GM23248 (cell line): ENCODE measurements at regions not wholly inside any gene's neighbourhood (a gene's known extent, or its start where the extent isn't known, plus 50 kb on each side); places are given as distances from the start of the nearest gene placed in this dataset.

Source experiments
- DNase-seq: peaks from one replicate; pipeline ENCODE4 v3.0.0-alpha.2; 2015
- H2AFZ ChIP-seq: fragments of 200-600 bp; sonication (generic); 2 replicates; pipeline ENCODE4 v1.6.1; 2016; ENCODE audit warnings: antibody characterized with exemption
- H3F3A ChIP-seq: fragments of 200-600 bp; sonication (generic); 2 replicates; pipeline ENCODE4 v1.6.1; 2016; ENCODE audit warnings: mild to moderate bottlenecking, antibody characterized with exemption, mixed run types; ENCODE audit not compliant: insufficient read depth
- H3K27ac ChIP-seq: fragments of 200-600 bp; sonication (generic); 2 replicates; pipeline ENCODE4 v1.5.1; 2016; ENCODE audit warnings: mild to moderate bottlenecking
- H3K27me3 ChIP-seq: fragments of 200-600 bp; sonication (generic); replicated peaks from 2 replicates; pipeline ENCODE4 v1.6.1; 2016; ENCODE audit warnings: mild to moderate bottlenecking; ENCODE audit not compliant: insufficient read depth
- H3K36me3 ChIP-seq: fragments of 200-600 bp; sonication (generic); 2 replicates; pipeline ENCODE4 v1.6.1; 2016; ENCODE audit warnings: low read depth, mild to moderate bottlenecking
- H3K4me1 ChIP-seq: fragments of 200-600 bp; sonication (generic); 2 replicates; pipeline ENCODE4 v1.6.1; 2016; ENCODE audit warnings: mild to moderate bottlenecking; ENCODE audit not compliant: insufficient read depth
- H3K4me2 ChIP-seq: fragments of 200-600 bp; sonication (generic); one replicate; pipeline ENCODE4 v1.6.1; 2016; ENCODE audit warnings: mild to moderate bottlenecking; ENCODE audit not compliant: unreplicated experiment
- H3K4me3 ChIP-seq: fragments of 200-600 bp; sonication (generic); 2 replicates; pipeline ENCODE4 v1.5.1; 2016; ENCODE audit warnings: mild to moderate bottlenecking
- H3K79me2 ChIP-seq: fragments of 200-600 bp; sonication (generic); 2 replicates; pipeline ENCODE4 v1.6.1; 2016; ENCODE audit warnings: mild to moderate bottlenecking; ENCODE audit not compliant: insufficient read depth
- H3K9ac ChIP-seq: fragments of 200-600 bp; sonication (generic); 2 replicates; pipeline ENCODE4 v1.6.1; 2016; ENCODE audit warnings: mild to moderate bottlenecking
- H3K9me2 ChIP-seq: fragments of 200-600 bp; sonication (generic); 2 replicates; pipeline ENCODE4 v1.6.1; 2016; ENCODE audit warnings: mixed run types, mild to moderate bottlenecking, moderate library complexity; ENCODE audit not compliant: insufficient read depth
- H3K9me3 ChIP-seq: fragments of 200-600 bp; sonication (generic); one replicate; pipeline ENCODE4 v1.6.1; 2017; ENCODE audit warnings: low read depth
- H4K20me1 ChIP-seq: fragments of 200-600 bp; sonication (generic); 2 replicates; pipeline ENCODE4 v1.6.0; 2016; ENCODE audit not compliant: insufficient read depth
- EZH2 ChIP-seq: fragments of 200-600 bp; sonication (generic); IDR thresholded peaks from 2 replicates; pipeline ENCODE4 v1.6.1; 2018; ENCODE audit warnings: antibody characterized with exemption, mild to moderate bottlenecking; ENCODE audit not compliant: insufficient read depth, poor library complexity, severe bottlenecking
- EZH2phosphoT487 ChIP-seq: fragments of 200-600 bp; sonication (generic); IDR thresholded peaks from 2 replicates; pipeline ENCODE4 v1.6.1; 2018; ENCODE audit warnings: antibody characterized with exemption, moderate library complexity, mild to moderate bottlenecking, low read depth; ENCODE audit not compliant: insufficient read depth
- WGBS, 2 experiments: methylation state at CpG; one replicate each; pipeline ENCODE4 v1.1.6; 2015 to 2017; ENCODE audit warnings: low lambda C conversion rate in 2 of 2, low coverage in 1 of 2; ENCODE audit errors: missing lambda C conversion rate in 2 of 2; 5-methylcytosine and 5-hydroxymethylcytosine counted together
- in situ Hi-C: fragments of 300-500 bp; cut with MboI; formaldehyde crosslinking; loops from 2 replicates; pipeline ENCODE4 v1.15.0; 2020

DNA sequence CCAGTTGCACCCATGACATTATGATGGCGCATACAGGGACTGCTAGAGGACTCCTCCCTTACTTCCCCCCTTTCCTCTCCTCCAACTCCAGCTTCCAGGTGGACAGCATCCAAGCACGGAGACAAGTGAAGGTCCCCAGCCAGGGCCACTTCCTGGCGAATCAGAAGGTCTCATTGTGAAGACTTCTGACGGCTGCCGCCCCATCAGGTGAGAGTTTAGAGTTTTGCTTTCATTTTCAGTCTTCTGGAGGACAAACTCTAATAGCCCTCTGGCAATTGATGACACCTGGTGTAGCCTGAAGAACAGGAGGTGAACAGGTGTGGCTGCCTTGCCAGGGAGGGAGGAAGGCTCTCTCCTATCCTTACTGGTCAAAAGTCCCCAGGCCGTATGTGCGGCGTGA is 77.3 kb upstream of the KCNH7 start:
- no peak for DNase-seq
- Histone ChIP-seq H4K20me1 (no peaks in the 10 kb centered on the region), H3K4me2 (no peak overlapping the region), H3K79me2 (no peaks in the 10 kb centered on the region), H3K27me3 (no peaks in the 10 kb centered on the region), H3K4me3 (no peak overlapping the region), H3F3A (no peaks in the 10 kb centered on the region), H3K9me2 (no peaks in the 10 kb centered on the region), H3K9me3 (no peaks in the 10 kb centered on the region), H3K9ac (no peak overlapping the region), H3K36me3 (no peaks in the 10 kb centered on the region), H2AFZ (no peak overlapping the region), H3K4me1 (no peaks in the 10 kb centered on the region), H3K27ac (no peak overlapping the region)
- in situ Hi-C loops, result no loop called here
- WGBS, 2 experiments, result 55 to 66% methylated on average over 8 of the region's 8 CpGs
- TF ChIP-seq EZH2phosphoT487 (no peak), EZH2 (no peak)

DNA sequence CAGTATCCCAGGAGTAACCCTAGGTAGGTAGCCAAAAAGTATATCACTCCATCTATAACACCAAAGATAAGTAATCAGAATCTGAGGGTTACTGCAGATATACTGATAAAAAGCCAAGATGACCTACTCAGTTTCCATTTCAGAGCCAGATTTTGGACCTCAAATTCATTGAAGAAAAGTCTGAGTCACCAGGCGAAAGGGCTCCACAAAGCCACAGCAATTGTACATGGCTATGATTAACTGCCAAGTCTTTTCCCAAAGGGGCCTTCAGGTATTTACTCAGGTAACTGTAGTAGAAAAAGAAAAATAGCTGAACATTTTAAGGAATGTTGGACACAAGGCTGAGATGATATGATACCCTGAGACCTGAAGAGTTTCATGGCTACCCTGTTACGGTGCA is 75.6 kb upstream of the KCNH7 start:
- no peaks in the 10 kb centered on the region for H3K79me2 ChIP-seq
- no peak overlapping the region for H3K4me2 ChIP-seq
- no peak overlapping the region for H2AFZ ChIP-seq
- H4K20me1 ChIP-seq, result no peaks in the 10 kb centered on the region
- no peaks in the 10 kb centered on the region for H3K4me1 ChIP-seq
- no peak for TF ChIP-seq EZH2
- TF ChIP-seq EZH2phosphoT487, result no peak
- no peaks in the 10 kb centered on the region for H3K9me2 ChIP-seq
- no peak overlapping the region for H3K9ac ChIP-seq
- no peaks in the 10 kb centered on the region for H3K36me3 ChIP-seq
- H3K4me3 ChIP-seq, result no peak overlapping the region
- no peaks in the 10 kb centered on the region for H3K9me3 ChIP-seq
- H3K27me3 ChIP-seq, result no peaks in the 10 kb centered on the region
- 28 to 45% methylated on average over 2 of the region's 2 CpGs for WGBS, 2 experiments
- in situ Hi-C loops, result no loop called here
- no peak for DNase-seq
- no peak overlapping the region for H3K27ac ChIP-seq
- H3F3A ChIP-seq, result no peaks in the 10 kb centered on the region

DNA sequence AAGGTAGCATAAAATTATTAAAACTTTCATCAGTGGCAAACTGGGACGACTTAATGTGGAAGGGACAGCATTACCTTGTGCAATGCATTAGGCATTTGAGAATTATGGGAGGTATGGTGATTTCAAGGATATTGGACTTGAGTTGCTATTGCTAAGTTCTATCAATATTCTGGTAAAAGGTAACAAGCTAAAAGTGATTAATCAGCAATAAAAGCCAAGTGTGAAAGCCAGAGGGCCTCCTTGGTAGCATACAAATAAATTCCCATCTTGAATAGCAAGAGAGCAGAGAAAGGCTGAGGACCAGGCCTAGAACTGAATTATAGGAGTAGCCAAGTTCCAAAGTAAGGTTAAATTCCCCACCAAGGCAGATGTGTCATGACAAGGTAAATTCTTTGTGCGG is 74.2 kb upstream of the KCNH7 start:
- no peaks in the 10 kb centered on the region for H3F3A ChIP-seq
- no peak overlapping the region for H2AFZ ChIP-seq
- TF ChIP-seq EZH2 (no peak), EZH2phosphoT487 (no peak)
- in situ Hi-C loops, result no loop called here
- no peaks in the 10 kb centered on the region for H3K79me2 ChIP-seq
- H3K27me3 ChIP-seq, result no peaks in the 10 kb centered on the region
- H3K4me1 ChIP-seq, result no peaks in the 10 kb centered on the region
- H3K27ac ChIP-seq, result no peak overlapping the region
- DNase-seq, result no peak
- H3K4me3 ChIP-seq, result no peak overlapping the region
- no peaks in the 10 kb centered on the region for H3K36me3 ChIP-seq
- no peak overlapping the region for H3K9ac ChIP-seq
- no peak overlapping the region for H3K4me2 ChIP-seq
- no peaks in the 10 kb centered on the region for H3K9me3 ChIP-seq
- H4K20me1 ChIP-seq, result no peaks in the 10 kb centered on the region
- WGBS, 2 experiments, result 44 to 48% methylated on average over 2 of the region's 2 CpGs
- no peaks in the 10 kb centered on the region for H3K9me2 ChIP-seq

DNA sequence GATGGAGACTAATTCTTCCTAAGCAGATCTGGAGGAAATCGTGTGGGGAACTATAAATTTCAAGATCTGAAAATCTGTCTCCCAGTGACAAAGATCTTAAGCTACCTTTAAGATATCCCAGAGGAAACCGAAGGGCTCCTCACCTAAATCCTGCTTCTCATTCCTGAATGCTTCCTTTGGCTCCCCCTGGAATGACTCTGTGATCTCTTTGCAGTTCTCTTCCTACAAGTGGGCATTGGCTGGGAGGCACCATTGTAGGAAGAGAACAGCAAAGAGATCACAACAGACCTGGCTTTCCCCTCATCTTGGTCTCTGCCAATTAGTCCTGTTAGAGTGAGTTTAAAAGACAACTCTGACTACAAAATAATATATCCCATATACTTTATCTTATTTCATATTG is 70.0 kb upstream of the KCNH7 start:
- H3K79me2 ChIP-seq, result no peaks in the 10 kb centered on the region
- H3K9me2 ChIP-seq, result no peaks in the 10 kb centered on the region
- no peaks in the 10 kb centered on the region for H3K27me3 ChIP-seq
- no peak overlapping the region for H3K27ac ChIP-seq
- no peak for TF ChIP-seq EZH2phosphoT487
- TF ChIP-seq EZH2, result no peak
- no peak overlapping the region for H2AFZ ChIP-seq
- H3K4me1 ChIP-seq, result no peaks in the 10 kb centered on the region
- H3K36me3 ChIP-seq, result no peaks in the 10 kb centered on the region
- H3K9ac ChIP-seq, result no peak overlapping the region
- no peaks in the 10 kb centered on the region for H4K20me1 ChIP-seq
- H3F3A ChIP-seq, result no peaks in the 10 kb centered on the region
- DNase-seq, result no peak
- WGBS, 2 experiments, result 3 to 5% methylated on average over 2 of the region's 2 CpGs
- no peaks in the 10 kb centered on the region for H3K9me3 ChIP-seq
- no peak overlapping the region for H3K4me2 ChIP-seq
- in situ Hi-C loops, result no loop called here
- no peak overlapping the region for H3K4me3 ChIP-seq

DNA sequence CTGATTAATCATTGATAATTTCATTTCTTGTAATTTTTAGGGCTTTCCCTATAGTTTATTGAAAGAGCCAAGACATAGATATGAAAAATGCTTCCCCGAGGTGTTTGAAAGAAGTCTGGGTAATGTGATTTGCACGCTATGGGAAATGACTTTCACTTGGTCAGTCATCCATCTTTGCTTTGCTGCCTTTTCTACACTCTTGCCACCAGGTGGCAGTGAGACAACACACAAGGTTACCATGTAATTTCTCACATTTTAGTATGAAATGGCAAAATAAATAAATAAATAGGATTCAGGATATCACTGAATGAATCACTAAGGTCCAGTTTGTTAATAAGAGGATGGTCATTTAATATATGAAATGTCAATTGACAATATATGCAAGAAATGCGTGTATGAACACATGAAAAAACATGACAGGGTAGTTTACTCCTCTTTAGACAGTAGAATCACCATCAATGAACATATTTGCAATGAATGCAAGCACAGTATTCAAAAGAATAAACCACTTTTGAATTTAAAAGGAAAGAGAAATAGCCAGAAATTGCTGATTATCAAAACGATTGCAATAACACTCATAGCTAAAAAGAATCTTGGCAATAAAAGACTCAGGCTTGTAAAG is 52.2 kb upstream of the KCNH7 start:
- Histone ChIP-seq H3K4me2 (peak overlapping the region; percentile 74), H3K79me2 (no peaks in the 10 kb centered on the region), H3F3A (no peaks in the 10 kb centered on the region), H3K27me3 (no peaks in the 10 kb centered on the region), H3K4me1 (no peaks in the 10 kb centered on the region), H3K4me3 (peak overlapping the region; percentile 54), H2AFZ (peak overlapping the region; percentile 29; the same call in 1 of the 2 replicates), H3K9me2 (no peaks in the 10 kb centered on the region), H4K20me1 (no peaks in the 10 kb centered on the region), H3K36me3 (no peaks in the 10 kb centered on the region), H3K9me3 (no peaks in the 10 kb centered on the region), H3K27ac (no peak overlapping the region), H3K9ac (no peak overlapping the region; the same call in 1 of the 2 replicates)
- peak; percentile 85 for DNase-seq
- in situ Hi-C loops, result no loop called here
- WGBS, 2 experiments, result 5 to 7% methylated on average over 4 of the region's 4 CpGs
- no peak for TF ChIP-seq EZH2phosphoT487
- no peak for TF ChIP-seq EZH2
